GM18868 (cell line): ENCODE measurements at regions not wholly inside any gene's neighbourhood (a gene's known extent, or its start where the extent isn't known, plus 50 kb on each side); places are given as distances from the start of the nearest gene placed in this dataset.
"Not testable (repeated sequence)": the region's sequence is repeated elsewhere in the genome, so short reads cannot be mapped to it uniquely, and the experiment has no call there.

Experiments
- ATAC-seq: cut with Tn5 transposase; IDR thresholded peaks from one replicate; pipeline ENCODE4 v1.9.1; 2021; ENCODE audit warnings: mild to moderate bottlenecking, moderate library complexity; ENCODE audit not compliant: unreplicated experiment

GRCh38 chr15:91413142-91413541 is 313.1 kb downstream of the SV2B start:
- no peak for ATAC-seq

GRCh38 chr15:91414124-91414523 is 314.1 kb downstream of the SV2B start:
- ATAC-seq, result no peak

- not testable (repeated sequence) for ATAC-seq
These were observed 315.2 kb downstream of the SV2B start for GRCh38 chr15:91415258-91415657.

GRCh38 chr15:91420689-91421088 is 320.6 kb downstream of the SV2B start:
- ATAC-seq, result no peak

GRCh38 chr15:91422797-91423196 is 322.7 kb downstream of the SV2B start:
- no peak for ATAC-seq

GRCh38 chr15:91424001-91424400 is 323.9 kb downstream of the SV2B start:
- no peak for ATAC-seq

- ATAC-seq, result no peak
These were observed 326.4 kb downstream of the SV2B start for GRCh38 chr15:91426412-91426811.

GRCh38 chr15:91429973-91430372 is 329.9 kb downstream of the SV2B start:
- no peak for ATAC-seq

- ATAC-seq, result no peak
These were observed 331.1 kb downstream of the SV2B start for GRCh38 chr15:91431041-91431715.

- no peak for ATAC-seq
These were observed 335.1 kb downstream of the SV2B start for GRCh38 chr15:91435113-91435512.

- no peak for ATAC-seq
These were observed 344.6 kb downstream of the SV2B start for GRCh38 chr15:91444656-91445055.

GRCh38 chr15:91445695-91446228 is 345.7 kb downstream of the SV2B start:
- no peak for ATAC-seq

- ATAC-seq, result no peak
These were observed 348.1 kb downstream of the SV2B start for GRCh38 chr15:91447991-91448644.

GRCh38 chr15:91453376-91453775 is 353.3 kb downstream of the SV2B start:
- not testable (repeated sequence) for ATAC-seq

GRCh38 chr15:91456251-91456718 is 356.2 kb downstream of the SV2B start:
- no peak for ATAC-seq

- no peak for ATAC-seq
These were observed 356.9 kb downstream of the SV2B start for GRCh38 chr15:91456921-91457320.

GRCh38 chr15:91461377-91461776 is 361.3 kb downstream of the SV2B start:
- no peak for ATAC-seq

- no peak for ATAC-seq
These were observed 365.0 kb downstream of the SV2B start for GRCh38 chr15:91465086-91465485.

GRCh38 chr15:91465696-91466095 is 365.6 kb downstream of the SV2B start:
- no peak for ATAC-seq

GRCh38 chr15:91468871-91469580 is 369.0 kb downstream of the SV2B start:
- no peak for ATAC-seq
